Astrocyte (in vitro differentiated cells and primary cell): ENCODE measurements at regions not wholly inside any gene's neighbourhood (a gene's known extent, or its start where the extent isn't known, plus 50 kb on each side); places are given as distances from the start of the nearest gene placed in this dataset.

Experiments
- CTCF ChIP-seq: IDR thresholded peaks from 2 replicates; pipeline ENCODE4 v1.5.1; 2011; ENCODE audit warnings: low read depth, mild to moderate bottlenecking, inconsistent platforms, low read length, moderate library complexity; ENCODE audit not compliant: insufficient read depth
- EZH2 ChIP-seq: IDR thresholded peaks from 2 replicates; pipeline ENCODE4 v1.6.1; 2012; ENCODE audit warnings: mild to moderate bottlenecking, low read length, inconsistent platforms; ENCODE audit not compliant: insufficient read depth

GRCh38 chr15:70240820-70241430 lies 143.2 kb upstream of the TLE3 start:
- TF ChIP-seq CTCF = no peak
- TF ChIP-seq EZH2 = no peak
